HG03095 (cell line): ENCODE measurements at regions not wholly inside any gene's neighbourhood (a gene's known extent, or its start where the extent isn't known, plus 50 kb on each side); places are given as distances from the start of the nearest gene placed in this dataset.

Experiments used
- ATAC-seq: cut with Tn5 transposase; IDR thresholded peaks from one replicate; pipeline ENCODE4 v1.9.1; 2021; ENCODE audit warnings: moderate library complexity; ENCODE audit not compliant: unreplicated experiment

DNA sequence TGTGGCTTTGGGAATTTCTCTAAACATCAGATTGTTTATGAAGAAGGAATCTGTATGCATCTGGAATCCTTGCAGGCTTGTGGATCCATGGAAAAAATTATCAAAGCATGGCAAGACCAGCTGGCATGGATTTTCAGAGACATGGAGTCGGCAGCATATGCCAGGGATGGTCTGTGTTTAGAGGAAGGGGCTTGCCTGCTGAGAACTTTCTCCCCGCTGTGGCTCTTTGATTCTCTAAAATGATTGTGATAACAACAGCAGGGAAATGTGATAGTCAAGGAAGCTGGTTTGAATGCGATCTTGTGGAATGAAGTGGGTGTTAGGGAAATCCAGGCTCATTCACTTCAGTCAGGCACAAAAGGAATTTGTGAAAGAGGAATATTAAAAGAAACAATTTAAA, 245.7 kb upstream of the THRB start:
- no peak for ATAC-seq

DNA sequence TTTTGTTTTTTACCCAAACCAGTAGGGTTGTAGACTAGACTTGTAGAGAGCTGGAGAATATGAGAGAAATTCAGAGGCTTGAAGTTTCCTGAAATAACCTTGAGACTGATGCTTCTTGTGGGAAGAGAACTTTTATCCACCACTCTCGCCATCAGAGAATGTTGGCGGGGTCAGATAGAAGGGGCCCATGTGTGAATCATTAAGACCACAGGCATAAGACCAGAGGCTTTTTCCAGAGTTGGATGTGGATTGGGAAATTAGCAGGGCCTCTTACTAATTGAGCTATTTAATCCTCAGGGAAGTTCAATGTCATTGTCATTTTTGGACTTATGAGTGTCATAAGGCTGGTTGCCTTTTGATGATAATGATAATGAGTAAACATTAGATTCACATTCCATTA, 246.9 kb upstream of the THRB start:
- no peak for ATAC-seq

DNA sequence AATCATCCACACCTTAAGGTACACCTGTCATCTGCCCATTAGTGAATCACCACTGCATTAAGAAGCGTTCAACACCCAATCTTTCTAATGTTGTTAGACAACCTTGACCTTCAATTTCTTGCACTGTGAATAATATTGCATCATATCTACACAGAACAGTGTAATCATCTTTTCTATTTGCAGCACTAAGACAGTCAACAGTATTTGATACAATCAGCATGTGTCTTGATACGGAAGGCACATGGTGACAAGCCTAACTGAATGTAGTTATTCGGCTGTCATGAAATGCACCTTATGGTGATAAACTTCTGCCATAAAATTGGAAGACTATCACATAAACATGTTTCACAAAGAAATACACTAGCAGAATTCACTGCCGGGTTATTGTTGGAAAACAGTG, 253.9 kb upstream of the THRB start:
- ATAC-seq, result no peak

DNA sequence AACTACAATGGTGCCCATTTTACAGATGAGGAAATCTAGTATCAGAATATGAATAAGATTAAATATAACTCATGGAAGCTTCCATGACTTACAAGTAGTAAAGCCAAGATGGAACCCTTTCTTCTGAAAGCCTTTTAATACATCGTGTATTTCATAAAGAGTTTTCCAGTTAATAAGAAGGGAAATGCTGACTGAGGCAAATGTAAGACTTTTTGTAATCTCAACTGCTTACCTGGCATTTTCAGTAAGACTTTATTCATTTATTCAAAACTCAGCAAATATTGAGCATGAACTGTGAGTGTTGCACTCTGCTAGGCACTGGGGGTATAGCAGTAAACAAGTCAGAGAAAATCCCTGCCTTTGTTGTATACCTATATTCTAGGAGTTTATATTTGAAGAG, 256.4 kb upstream of the THRB start:
- ATAC-seq, result no peak

DNA sequence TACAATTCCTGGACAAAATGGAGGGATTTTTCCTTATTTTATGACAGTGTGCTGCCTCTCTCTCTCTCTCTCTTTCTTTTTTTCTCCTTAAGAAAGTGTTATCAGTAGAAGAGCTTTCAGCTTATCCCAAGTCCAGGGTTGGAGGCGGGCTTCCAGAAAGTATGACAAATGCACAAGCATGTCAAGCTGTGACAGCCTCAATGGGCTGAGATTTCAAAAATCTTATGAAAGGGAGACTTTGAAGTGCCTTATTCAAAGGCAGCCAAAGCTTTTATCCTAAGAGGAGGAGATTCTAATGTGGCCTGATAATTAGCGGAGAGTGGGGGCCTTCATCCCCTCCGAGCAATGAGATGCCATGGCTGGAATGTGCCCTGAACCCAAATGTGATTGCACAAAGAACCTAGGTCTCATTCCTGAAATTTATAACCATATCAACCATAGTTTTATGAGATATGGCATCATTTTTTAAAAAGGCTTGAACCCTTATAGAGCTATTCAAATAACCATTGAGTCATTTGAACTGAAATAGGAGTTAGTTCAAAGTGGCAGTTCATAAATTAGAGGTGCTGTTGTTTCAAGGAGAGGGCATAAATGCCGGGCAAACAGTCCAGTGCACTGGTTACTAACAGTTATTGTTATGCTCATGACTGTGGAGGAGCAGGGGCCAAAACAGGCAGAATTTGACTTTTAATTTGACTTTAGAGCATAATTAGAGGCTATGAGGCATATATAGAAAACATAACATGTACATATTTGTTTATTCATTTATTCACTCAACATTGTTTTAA, 261.6 kb upstream of the THRB start:
- ATAC-seq, result no peak

DNA sequence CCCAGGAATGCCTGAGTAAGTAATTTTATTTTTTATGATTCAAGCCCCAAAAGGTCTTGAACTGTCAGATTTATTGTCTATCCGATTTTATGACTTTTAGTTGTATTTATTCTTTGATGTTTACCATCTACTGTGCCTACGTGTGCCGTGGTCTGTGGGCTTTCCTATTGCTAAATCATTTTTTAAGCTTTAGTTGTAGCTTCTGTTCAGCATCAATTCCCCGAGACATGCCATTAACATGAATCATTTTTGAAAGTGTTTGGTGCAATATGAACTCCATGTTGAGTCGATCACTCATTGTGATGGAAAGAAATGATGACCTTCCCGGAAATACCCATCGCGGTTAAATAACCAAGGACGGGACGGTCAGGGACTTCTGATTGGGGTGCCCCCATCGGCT, 268.7 kb upstream of the THRB start:
- no peak for ATAC-seq

DNA sequence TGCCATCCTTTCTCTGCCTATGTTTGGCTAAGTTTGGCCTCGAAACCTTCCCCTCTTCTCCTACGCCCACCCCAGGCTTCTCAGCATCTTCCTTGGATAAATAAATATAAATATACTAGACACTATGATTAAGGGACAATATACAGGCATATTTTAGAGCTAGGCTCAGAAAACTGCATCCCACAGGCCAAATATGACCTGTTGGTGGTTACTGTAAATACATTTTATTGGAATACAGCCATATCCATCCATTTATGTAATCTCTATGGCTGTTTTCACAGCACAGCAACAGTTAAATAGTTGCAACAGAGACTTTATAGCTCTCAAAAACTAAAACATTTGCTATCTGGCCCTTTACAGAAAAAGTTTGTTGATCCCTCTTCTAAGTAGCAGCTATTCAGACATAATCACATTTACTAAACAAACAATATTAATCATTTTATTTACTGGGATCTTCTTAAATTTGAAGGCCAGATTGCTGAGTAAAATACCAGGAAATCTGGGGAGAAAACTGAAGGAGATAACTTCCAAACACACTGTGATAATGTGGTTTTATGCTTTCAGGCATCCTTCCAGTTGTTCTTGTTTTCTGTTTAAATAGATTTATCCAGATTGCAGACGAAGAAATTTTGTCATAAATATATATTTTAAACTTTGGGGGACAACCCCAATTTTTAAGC, 269.7 kb upstream of the THRB start:
- ATAC-seq, result no peak

DNA sequence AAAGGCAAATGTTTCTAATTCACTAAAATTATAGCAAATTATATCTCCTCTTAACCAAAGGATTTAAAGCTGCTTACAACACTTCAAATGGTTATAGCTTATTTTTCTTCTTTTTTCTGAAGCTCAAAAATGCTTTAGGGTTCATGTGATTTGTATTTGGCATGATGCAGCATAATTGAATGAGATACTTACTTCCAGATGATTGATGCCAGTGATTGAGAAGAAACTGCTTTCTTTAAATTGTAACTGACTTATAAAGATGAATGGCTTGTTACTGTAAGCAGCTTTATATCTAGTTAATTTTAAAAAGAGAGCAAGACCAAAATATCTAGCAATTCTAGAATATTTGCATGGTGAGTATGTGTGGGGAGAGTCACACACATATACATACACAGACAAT, 270.7 kb upstream of the THRB start:
- no peak for ATAC-seq

DNA sequence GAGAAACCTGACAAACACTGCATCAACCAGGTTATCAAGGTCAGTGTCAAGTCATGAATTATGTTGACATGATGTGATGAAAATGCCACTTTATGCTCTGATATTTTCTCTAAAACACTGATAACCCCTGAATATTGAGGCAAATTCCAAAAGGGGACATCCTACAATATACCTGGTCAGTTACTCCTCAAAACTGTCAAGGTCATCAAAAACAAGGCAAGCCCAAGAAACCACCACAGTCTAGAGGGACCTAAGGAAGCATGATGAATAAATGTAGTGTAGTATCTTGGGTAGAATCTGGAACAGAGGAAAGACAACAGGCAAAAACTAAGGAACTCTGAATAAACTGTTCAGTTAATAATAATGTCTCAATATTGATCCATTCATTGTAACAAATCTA, 275.3 kb upstream of the THRB start:
- ATAC-seq, result no peak

DNA sequence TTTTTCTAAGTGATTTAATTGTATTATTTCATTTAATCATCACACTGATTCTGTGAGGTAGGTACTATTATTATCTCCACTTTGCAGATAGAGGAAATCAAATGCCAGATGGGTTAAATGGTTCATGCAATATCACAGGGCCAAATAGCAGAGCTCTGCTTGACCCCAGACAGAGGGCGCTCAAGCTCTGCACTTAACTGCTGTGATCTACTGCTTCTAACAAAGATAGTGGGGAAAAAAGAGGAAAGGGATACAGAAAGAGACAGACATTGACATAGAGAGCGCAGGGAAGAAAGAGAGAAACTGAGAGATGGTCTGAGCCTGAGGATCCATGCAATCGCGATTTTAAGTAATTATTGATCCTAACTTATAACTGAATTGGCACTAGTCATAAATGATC, 279.1 kb upstream of the THRB start:
- peak; percentile 76 for ATAC-seq

DNA sequence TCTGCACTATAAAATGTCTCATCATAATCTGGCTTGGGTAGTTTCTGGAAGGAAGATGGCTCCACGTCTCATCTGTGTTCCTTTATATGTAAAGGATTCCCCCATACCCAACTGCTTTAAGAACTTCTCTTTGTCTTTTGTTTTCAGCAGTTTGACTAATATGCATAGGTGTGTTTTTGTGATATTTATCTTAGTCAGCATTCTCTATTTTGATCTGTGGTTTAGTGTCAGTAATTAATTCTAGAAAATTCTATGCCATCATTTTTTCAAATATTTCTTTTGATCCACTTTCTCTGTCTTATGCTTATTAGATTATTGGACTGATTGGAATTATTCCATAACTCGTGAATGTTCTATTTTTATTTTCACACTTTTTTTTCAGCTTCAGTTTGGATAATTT, 286.3 kb upstream of the THRB start:
- no peak for ATAC-seq

DNA sequence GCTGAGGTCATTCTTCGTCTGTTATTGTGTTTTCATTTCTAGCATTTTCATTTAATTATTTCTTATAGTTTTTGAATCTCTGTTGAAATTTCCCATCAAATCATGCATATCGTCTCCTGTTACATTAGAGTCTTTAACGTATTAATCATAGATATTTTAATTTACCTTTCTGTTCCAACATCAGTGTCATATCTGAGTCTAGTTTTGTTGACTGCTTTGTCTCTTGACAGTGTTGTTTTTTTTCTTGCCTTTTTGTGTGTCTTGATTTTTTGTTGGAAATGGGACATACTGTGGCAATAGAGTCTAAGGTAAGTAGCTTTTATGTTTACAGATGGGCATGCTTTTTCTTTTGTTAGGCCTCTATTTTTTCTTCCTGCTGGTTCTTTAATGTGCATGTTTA, 286.8 kb upstream of the THRB start:
- ATAC-seq, result no peak

DNA sequence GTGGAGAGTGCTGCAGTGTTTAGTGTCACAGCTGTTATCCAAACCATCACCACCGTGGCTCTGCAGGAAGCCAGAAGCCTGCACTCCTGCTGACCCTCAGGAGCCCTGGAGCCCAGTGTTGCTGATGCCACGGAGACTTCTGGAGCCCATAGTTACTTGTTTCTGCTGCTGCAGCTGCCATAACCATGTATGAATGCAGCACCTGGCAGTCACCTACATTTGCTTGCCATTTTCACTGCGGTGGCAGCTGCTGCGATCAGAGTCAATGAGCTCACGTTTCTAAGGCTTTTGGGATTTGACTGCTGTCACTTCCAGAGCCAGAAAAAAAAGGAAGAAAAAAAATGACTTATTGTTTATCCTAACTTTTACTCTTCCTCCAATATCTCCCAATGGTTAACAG, 299.2 kb upstream of the THRB start:
- ATAC-seq, result no peak

DNA sequence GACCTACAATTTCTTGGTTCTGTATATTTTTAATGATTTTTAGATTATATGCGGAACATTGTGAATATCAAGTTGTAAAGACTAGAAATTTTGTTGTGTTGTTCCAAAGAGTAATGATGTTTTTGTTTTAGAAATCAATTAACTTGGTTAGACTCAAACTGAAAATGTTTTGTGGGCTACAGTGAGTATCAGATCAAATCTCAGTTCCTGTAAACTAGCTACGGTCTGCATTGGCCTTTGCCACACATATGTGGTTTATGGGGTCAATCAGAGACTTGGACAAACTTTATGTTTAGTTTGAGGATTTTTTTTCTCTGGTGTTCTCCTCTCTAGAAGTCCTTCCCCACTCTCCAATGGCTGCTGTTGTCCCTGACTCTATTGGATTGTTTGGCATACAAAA, 308.0 kb upstream of the THRB start:
- peak; percentile 93 for ATAC-seq

DNA sequence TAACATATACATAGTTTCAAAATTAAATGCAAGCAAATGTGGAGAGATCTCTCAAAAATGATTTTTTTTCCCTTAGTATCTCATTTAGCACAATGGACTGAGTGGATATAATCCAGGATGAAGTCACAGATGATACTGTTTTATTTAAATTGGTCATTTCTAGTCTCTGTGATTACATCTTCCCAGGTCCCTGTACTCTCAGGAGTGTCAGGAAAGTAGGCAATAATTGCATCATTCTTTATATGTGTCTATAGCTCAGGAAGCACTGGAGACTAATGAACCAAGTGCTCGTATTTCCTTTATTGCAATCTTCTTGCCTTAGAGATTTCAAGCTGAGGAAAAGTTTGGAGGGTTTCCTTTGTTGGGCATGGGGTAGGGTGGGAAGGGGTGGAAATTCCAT, 309.4 kb upstream of the THRB start:
- ATAC-seq, result no peak

DNA sequence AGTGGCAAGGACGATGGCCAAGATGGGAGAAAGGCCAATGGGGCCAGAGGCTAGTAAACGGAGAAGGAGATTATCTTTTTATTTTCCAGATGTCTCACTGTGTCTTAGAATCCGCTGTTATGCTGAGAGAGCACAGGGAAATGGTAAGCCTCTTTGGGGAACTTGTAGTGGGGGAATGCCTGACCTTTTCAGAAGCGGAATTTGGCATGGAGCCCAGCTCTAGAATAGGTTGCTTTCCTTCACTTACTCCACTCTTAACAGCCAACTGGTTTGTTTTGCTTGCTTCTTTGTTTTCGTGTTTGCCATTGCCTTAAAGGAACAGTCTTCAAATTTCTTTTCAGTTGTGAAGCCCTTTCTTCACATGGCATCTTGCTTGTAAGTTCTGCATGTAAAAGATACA, 316.2 kb upstream of the THRB start:
- no peak for ATAC-seq

DNA sequence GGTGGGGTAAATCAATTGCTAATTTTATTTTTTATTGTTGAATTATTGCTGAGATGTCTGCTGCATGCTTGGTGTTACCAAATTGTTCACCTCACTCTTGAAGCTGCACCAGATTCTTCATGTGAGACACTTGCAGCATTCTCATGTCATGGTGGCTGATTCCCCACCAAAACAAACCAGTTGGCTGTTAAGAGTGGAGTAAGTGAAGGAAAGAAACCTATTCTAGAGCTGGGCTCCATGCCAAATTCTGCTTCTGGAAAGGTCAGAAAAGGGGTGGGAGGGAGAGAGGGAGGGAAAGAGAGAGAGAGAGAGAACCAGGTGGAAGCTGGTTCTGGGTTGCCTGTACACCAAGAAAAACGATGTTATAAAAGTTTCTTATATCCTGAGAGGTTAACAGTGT, 317.5 kb upstream of the THRB start:
- ATAC-seq, result no peak

DNA sequence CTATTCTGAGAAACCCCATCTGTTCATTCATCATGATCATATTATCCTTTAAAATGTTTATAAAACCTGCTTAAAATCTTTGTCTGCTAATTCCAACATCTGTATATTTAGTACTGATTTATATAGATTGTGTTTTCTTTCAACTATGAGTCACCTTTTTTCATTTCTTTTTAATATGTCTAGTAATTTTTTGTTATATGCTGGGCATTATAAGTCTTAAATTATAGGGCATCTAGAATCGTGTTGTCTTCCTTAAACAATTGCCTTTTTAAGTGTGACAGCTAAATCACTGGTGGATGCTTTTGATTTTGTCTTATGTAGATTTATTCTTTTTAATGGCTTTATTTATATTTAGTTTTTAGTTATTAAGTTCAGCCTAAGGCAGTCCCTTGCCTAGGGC, 323.4 kb upstream of the THRB start:
- no peak for ATAC-seq

DNA sequence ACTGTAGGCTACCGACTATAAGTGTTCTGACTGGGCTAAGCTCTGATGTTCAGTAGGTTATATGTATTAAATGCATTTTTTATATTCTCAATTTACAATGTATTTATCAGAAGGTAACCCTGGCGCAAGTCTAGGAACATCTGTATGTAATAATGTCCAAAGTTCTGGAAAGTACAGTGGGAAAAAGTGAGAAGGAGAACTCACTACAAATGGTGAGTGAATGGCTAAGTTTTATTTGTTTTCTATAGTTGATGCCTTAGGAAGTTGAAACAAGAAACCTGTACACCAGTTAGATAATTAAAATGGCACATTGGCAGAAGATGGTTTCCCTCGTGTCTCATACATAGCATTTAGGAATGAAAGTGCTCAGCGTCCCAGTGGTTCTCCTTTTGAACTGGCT, 333.4 kb upstream of the THRB start:
- no peak for ATAC-seq

DNA sequence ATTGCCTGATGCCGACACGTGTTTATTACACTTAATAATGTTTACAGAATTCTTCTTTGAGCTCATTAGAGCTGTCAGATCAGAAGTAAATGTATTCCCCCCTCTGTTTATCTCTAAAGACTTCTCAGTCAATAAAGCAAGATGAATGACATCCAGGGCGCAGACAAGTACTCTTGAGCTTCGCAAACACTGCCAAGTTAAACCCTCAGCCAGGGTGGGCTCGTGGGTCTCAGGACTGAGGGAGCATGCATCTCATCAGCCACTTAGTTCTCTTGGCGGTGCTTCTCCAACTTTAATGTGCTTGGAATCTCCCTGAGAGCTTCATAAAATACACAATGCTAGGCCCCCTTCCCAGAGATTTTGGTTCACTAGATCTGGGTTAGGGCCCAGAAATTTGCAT, 333.9 kb upstream of the THRB start:
- no peak for ATAC-seq

DNA sequence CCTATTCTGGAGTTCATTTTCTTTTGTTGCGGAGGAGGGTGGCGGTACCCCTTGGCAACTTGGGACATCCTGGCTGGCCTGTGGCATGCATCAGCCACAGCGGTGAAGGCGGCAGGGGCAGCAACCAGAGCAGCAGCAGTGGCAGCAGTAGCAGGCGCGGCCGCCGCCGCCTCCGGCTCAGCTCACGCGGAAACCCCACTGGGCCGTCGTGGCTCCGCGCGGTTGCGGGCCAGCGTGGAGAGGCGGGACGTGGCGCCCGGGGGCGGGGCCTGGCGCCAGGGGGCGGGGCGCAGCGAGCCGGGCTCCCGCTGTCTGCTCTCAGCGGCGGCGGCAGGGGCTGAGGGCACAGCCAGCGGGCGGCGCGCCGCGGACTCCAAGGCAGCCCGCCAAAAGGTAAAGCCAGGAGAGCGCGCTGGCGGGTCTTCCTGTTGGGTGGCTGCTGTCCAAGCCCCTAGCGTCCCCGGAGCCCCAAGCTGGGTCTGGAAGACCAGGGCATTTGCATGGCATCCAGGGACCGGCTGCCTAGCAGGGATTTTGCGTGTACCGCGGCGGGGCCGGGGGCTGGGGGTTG, 334.4 kb upstream of the THRB start:
- ATAC-seq, result no peak

DNA sequence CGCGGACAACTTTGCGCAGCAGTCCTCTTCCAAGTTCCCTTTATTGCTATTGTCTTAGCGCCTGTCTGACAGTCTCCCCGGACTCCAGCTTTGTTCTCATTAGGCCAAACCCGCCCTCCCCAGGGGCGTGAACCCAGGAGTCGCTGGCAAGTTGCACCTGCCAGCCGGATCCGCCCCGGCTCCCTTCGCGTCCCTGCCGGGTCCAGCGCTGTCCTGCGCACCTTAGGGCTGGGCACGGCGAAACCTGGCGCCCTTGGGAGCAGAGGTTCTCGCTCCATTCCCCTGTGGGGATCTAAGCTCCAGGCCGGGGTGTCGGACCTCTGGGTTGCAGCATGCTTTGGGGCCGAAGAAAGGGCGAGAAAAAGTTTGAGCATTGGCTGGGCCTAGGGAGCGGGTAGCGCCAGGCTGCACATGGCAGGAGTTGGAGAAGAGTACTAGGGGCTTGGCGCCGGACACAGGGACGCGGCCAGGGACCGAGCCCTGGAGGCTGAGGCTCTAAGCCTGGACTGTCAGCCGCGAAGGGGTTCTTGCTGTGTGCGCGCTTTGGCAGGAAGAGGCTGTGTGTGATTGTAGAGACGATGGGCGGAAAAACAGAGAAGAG, 335.1 kb upstream of the THRB start:
- ATAC-seq, result no peak
